DND-41 (cell line): ENCODE measurements at regions not wholly inside any gene's neighbourhood (a gene's known extent, or its start where the extent isn't known, plus 50 kb on each side); places are given as distances from the start of the nearest gene placed in this dataset.

Experiments used
- CTCF ChIP-seq: IDR thresholded peaks from 2 replicates; pipeline ENCODE4 v1.5.1; 2012; ENCODE audit warnings: borderline replicate concordance, low read length, moderate library complexity, mild to moderate bottlenecking; ENCODE audit not compliant: poor library complexity, severe bottlenecking; ENCODE audit errors: extremely low read depth
- EZH2 ChIP-seq: IDR thresholded peaks from 3 replicates; pipeline ENCODE4 v1.6.1; 2012; ENCODE audit warnings: borderline replicate concordance, low read depth, mild to moderate bottlenecking, moderate library complexity, low read length, inconsistent platforms; ENCODE audit not compliant: severe bottlenecking

GRCh38 chr5:96330530-96331140, 102.4 kb downstream of the PCSK1 start:
- TF ChIP-seq CTCF (no peak), EZH2 (no peak)
